Eye (tissue), 1 donor: ENCODE measurements at regions not wholly inside any gene's neighbourhood (a gene's known extent, or its start where the extent isn't known, plus 50 kb on each side); places are given as distances from the start of the nearest gene placed in this dataset.

Experiments
- DNase-seq: peaks from one replicate; pipeline ENCODE4 v3.0.0-alpha.2; 2015

DNA sequence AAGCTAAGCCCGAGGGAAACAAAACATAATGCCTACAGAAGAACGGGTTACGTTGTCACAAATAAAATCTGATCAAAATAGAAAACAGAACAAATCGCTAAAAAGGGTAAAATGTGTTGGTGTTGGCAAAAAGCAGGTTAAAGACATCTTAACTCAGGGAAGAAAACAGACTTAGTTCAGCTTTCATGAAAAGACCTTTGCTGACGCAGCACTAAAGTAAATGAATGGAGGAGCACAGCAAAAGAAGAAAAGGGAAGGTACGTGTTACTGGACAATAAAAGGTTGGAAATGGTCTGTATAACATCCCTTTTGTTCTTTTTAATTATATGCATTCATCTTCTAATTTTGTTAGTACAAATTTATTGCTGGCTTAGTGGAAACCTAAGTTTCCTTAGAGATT lies 117.4 kb upstream of the DSEL start:
- DNase-seq = no peak

DNA sequence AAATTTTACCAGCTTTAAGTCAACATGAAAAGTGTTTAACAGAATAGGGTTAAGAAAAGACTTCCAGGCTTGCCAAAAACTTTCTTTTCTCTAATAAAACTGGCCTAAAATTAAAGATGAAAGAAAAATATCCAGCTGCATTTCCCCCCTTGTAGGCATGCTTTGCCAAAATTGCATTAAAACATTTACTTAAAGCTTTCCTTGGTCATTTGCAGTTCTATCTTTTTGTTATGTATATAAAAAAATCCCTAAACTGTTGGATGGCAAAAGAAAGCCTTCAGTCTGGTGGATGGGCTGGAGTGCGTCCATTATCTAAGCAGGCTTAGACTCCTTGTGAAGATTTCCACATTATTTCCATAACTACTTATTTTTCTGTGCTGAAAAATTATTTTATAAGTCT lies 105.4 kb upstream of the DSEL start:
- DNase-seq = no peak

DNA sequence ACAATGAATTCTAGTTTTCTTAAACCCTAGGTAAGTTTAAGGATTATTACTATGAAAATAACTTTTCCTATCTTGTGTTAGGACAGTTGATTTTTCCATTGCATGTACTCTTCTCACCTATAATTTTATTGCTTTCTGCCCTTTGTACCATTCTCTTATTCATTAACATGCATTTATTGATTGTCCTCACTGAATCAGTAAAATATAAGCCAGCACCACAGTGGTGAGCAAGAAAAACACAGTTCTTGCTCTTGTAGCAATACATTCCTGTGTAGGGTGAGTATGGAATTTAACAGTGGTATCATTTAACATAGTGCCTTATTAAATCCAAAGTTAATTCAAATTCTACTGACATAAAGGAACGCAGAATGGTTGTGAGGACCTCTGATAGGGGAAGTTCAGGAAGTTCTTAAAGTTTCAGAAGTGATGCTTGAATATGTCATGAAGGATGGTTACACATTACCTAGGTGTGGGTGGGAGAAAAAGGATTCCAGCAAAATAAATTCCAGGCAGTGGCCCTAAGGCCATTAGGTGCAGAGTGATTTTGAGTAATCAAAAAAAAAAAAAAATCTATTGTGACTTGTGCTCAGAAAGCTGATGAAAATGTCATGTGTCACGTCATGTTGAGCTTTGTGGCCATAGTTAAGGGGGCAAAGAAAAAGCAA lies 104.7 kb upstream of the DSEL start:
- DNase-seq = no peak

GRCh38 chr18:67618061-67618460 lies 101.5 kb upstream of the DSEL start:
- no peak for DNase-seq

DNA sequence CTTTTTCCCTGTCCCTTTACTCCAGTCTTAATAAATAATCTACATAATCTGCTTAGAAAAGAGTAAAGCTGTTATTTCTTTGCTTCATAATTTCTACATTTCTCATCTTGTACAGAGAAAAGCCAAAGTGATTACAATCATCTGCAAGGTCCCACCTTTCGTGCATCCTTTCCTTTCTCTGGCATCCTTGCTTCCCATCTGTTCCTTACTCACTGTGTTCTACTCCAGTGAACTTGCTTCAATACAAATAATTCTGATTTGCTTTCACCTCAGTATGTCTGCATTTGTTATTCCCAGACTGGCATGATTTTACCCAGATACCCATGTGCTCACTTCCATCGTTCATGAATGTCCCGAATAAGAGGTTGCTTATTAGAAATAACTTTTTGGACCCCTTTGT lies 99.4 kb upstream of the DSEL start:
- DNase-seq = no peak

DNA sequence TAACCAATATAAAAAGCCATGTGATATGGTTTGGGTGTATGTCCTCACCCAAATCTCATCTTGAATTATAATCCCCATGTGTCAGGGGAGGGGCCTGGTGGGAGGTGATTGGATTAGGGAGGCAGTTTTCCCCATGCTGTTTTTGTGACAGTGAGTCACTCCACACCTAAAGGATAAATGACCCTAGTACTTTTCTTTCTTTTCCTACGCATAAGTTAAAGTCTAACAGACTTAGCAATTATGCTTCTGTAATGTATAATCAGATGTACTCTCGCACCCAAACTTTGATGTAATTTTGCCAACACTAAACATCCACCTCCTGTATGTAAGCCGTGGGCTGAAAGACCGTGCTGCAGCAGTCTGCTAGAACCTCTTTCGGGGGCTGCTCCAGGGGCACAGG lies 97.2 kb upstream of the DSEL start:
- DNase-seq = no peak

DNA sequence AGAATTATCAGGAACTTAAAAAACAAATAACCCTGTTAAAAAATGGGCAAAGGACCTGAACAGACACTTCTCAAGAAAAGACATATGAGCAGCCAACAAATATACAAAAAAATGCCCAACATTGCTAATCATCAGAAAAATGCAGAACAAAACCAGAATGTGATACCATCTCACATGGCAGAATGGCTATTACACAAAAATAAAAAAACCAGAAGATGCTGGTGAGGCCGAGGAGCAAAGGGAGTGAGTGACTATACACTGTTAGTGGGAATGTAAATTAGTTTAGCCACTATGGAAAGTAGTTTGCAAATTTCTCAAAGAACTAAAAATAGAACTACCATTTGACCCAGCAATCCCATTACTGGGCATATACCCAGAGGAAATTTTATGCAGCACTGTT lies 95.8 kb upstream of the DSEL start:
- DNase-seq = no peak

DNA sequence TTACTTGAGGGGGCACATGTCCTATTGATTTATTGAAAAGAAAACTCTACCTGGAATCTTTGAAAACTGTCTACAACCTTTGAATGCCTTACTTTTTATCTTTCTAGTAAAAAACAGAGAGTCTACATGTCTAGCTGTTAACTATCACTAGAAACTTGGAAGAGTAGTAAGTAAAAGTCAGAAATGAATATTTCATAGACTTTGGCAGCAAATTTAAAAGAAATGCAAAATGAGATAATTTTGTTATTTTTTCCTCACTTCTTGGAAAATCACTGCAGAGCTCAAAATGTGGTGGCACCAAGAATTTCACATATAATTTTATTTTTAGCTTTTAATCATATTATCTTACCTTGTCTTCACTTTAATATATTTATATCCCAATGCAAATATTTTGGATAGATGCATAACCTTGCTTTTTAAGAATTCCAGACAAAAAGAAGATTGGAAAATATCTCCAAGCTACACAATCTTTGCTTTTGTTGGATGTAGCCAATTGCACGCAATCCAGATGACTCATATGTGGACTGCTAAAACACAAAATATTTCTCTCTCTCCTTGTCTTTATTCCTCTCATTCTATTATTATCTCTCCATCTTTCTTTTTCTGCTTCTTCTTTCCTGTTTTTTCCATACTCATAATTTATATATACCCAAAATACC lies 92.2 kb upstream of the DSEL start:
- DNase-seq = no peak

- peak; percentile 26 for DNase-seq
Observed at GRCh38 chr18:67608191-67608590, 91.7 kb upstream of the DSEL start.

DNA sequence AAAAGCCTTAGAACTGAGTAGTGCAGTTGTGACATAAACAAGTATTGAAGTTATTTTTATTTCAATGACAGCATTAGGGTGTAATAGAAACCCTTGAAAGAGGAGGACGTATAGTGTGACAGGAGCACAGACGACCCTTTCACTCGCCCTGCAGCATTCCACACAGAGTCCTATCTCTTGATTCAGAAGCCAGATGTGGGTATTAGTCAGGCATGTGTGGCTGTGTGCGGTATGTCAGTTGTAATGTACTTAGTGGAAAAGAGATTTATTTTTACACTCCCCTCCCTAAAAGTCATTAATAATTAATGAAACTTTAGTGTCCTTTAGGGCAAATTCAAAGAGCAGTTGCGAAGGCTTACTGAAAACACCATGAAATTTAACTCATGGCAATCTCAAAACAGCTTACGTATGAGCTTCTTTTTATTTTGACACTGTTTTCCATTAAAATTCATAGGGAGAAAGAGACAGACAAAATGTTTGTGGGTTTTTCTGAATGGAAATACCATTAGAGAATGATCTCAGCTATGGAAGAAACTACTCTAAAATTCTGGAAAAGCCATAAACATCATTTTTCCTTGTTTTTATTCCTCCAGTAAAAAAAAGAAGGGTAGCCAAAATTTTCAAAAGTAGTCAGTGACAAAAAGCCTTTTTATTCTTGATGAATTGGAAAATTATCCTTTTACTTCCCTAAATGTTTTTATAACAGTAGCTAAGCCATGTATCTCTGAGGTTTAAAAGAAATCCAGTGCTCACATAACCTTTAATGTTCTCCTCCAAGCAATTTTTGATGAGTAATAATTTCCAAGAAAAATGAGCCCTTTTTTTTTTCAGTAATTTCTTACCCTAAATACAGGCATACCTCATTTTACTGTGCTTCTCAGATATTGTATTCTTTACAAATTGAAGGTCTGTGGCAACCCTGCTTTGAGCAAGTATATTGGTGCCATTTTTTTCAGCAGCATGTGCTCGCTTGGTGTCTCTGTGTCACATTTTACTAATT lies 84.0 kb upstream of the DSEL start:
- DNase-seq = peak; percentile 67

- no peak for DNase-seq
Observed at GRCh38 chr18:67599277-67599676, 82.8 kb upstream of the DSEL start.

- DNase-seq = no peak
Observed at GRCh38 chr18:67597759-67598158, 81.2 kb upstream of the DSEL start.

DNA sequence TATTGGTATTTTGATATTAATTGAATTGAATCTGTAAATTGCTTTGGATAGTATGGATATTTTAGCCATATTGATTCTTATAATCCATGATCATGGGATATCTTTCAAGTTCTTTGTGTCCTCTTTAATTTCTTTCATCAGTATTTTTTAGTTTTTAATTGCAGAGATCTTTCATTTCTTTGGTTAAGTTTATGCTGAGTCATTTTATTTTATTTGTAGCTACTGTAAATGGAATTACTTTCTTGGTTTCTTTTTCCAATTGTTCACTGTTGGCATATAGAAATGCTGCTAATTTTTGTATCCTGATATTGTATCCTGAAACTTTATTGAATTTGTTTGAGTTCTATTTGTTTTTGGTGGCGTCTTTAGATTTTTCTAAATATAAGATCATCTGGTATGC lies 79.5 kb upstream of the DSEL start:
- no peak for DNase-seq

- no peak for DNase-seq
Observed at GRCh38 chr18:67590571-67591141, 74.1 kb upstream of the DSEL start.

GRCh38 chr18:67589325-67589724 lies 72.8 kb upstream of the DSEL start:
- DNase-seq = no peak

- no peak for DNase-seq
Observed at GRCh38 chr18:67586101-67586500, 69.6 kb upstream of the DSEL start.

DNA sequence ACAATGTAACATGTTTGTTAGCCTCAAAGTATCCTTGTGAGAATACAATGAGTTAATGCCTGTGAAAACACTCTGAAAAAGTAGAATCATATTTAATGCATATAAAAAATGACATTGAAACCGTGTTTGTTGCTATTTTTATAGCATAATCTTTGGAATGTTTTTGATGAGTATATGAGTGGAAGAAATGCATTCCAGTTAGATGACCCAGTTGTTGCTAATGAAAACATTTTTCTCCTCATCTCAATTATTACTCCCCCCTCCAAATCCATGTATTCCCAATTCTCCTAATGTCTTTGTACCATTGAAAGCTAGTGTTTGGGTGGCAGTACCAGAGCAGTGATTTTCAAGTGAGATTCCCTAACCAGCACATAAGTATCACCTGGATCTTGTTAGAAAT lies 67.1 kb upstream of the DSEL start:
- DNase-seq = no peak

- DNase-seq = no peak
Observed at GRCh38 chr18:67582488-67582887, 66.0 kb upstream of the DSEL start.

DNA sequence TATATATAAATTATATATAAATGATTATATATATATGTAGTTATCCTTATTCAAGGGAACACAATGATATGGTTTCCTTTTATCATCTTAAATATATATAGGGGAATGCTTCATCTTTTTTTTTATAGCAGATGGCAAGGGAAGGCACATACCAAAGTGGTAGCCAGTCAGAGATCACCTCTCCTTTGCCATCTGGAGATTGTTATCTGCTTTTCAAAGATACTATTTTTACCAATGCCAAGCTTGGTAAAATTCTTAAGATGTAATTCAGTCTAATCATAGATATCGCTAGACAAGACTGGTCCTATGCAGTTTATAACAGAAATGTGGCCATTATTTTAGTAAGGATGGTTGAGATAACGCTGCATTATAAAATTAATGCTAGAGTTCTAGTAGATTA lies 64.7 kb upstream of the DSEL start:
- no peak for DNase-seq

DNA sequence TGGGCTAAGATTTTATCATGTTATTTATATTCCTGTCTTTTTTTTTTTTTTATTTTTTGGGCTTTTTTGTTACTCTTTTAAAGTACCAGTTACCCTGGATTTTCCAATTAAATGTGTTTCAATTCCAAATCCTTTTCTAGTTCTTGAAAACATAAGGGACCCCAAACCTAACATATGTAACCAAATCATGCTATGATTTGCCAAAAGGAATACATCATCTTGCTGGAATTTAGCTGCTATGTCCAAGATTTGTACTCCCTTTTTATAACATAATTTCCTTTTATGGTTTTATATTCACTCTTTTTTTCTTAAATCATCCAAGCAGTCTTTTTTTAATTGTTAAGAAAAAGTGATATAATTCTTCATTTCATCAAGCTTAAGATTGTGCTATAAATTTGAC lies 60.9 kb upstream of the DSEL start:
- DNase-seq = no peak

DNA sequence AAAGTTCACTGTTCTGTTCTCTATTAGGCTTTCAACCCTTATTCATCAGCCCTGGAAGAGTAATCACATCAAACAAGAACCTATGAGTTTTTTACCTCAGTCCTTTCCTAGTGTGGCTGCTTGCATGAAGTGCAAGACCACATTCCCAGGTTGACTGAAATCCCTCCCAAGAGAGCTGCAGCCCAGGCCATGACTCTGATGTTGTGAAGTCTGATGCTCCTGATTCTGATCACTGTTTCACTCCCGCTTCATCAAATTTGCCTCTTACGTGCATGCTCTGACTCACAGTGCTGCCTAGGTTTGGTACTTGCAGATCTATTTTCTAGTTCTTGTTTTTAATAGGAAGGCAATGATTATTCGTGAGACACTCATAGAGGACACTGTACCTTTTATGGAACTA lies 58.2 kb upstream of the DSEL start:
- no peak for DNase-seq

DNA sequence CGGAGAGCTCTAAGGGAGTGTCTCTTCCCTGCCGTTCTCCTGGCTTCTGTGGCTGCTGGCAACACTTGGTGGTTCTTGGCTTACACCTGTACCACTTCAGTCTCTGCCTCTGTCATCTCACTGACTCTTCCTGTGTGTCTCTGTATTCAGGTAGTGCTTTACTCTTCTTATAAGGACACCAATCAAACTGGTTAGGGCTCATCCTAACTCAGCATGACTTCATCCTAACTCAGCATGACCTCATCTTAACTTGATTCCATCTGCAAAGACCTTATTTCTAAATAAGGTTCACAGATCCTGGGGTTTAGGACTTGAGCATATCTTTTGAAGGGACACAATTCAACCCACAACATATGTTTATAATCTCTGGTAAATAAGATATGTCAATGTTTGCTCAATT lies 51.6 kb upstream of the DSEL start:
- no peak for DNase-seq
